ENCODE measurements at regions not wholly inside any gene's neighbourhood (a gene's known extent, or its start where the extent isn't known, plus 50 kb on each side); places are given as distances from the start of the nearest gene placed in this dataset.
"Not testable (repeated sequence)": the region's sequence is repeated elsewhere in the genome, so short reads cannot be mapped to it uniquely, and the experiment has no call there.

- no peak for DNase-seq (ENCODE audit: low read depth)
These were observed 100.6 kb upstream of the PNPLA4 start for GRCh38 chrX:8027827-8028226.

GRCh38 chrX:8025705-8026104 lies 98.5 kb upstream of the PNPLA4 start:
- no peak for DNase-seq (ENCODE audit: low read depth)

- no peak for DNase-seq (ENCODE audit: low read depth)
These were observed 91.7 kb upstream of the PNPLA4 start for GRCh38 chrX:8018934-8019333.

GRCh38 chrX:8010105-8010504 lies 82.9 kb upstream of the PNPLA4 start:
- no peak for DNase-seq (ENCODE audit: low read depth)

GRCh38 chrX:8005678-8006347 lies 78.6 kb upstream of the PNPLA4 start:
- no peak for DNase-seq (ENCODE audit: low read depth)

- DNase-seq (ENCODE audit: low read depth) = no peak
These were observed 76.1 kb upstream of the PNPLA4 start for GRCh38 chrX:8003147-8003883.

GRCh38 chrX:7996851-7997250 lies 69.6 kb upstream of the PNPLA4 start:
- no peak for DNase-seq (ENCODE audit: low read depth)

GRCh38 chrX:7996414-7996813 lies 69.2 kb upstream of the PNPLA4 start:
- peak; percentile 6 for DNase-seq (ENCODE audit: low read depth)

GRCh38 chrX:7993873-7994272 lies 66.7 kb upstream of the PNPLA4 start:
- no peak for DNase-seq (ENCODE audit: low read depth)

- DNase-seq (ENCODE audit: low read depth) = not testable (repeated sequence)
These were observed 61.0 kb upstream of the PNPLA4 start for GRCh38 chrX:7988013-7988759.

- DNase-seq (ENCODE audit: low read depth) = no peak
These were observed 60.2 kb upstream of the PNPLA4 start for GRCh38 chrX:7987160-7988012.

GRCh38 chrX:7986738-7987137 lies 59.5 kb upstream of the PNPLA4 start:
- not testable (repeated sequence) for DNase-seq (ENCODE audit: low read depth)

- DNase-seq (ENCODE audit: low read depth) = no peak
These were observed 58.4 kb upstream of the PNPLA4 start for GRCh38 chrX:7985568-7985967.

- DNase-seq (ENCODE audit: low read depth) = no peak
These were observed 56.4 kb upstream of the PNPLA4 start for GRCh38 chrX:7983581-7983980.

Data from myocyte (in vitro differentiated cells).